Endothelial cell of umbilical vein (primary cell): ENCODE measurements at regions not wholly inside any gene's neighbourhood (a gene's known extent, or its start where the extent isn't known, plus 50 kb on each side); places are given as distances from the start of the nearest gene placed in this dataset.

Source experiments
- BruUV-seq: library from RNA; stranded (reverse); fragments of 400-500 nt; replicated peaks from 2 replicates; lab custom pipeline; 2021; lab: Mats Ljungman, UMichigan
- CTCF ChIA-PET: fragments of 300-600, 350-600 bp; sonication (Branson Sonifier 250); formaldehyde crosslinking; loops from one replicate; lab custom pipeline; 2021; ENCODE audit warnings: antibody characterized with exemption, inconsistent platforms; lab: Charles Lee
- POLR2A ChIA-PET: fragments of 300-600, 350-600 bp; sonication (Branson Sonifier 250); formaldehyde crosslinking; loops from one replicate; lab custom pipeline; 2021; ENCODE audit warnings: antibody characterized with exemption, inconsistent platforms; lab: Charles Lee
- DNase-seq: peaks from one replicate; pipeline ENCODE4 v3.0.0-alpha.2; 2011; ENCODE audit warnings: low read depth, low spot score
- FAIRE-seq: peaks from 2 replicates; lab custom pipeline; 2011; peaks lifted over from hg19 to GRCh38; lab: Jason Lieb, UNC
- H2AFZ ChIP-seq: 2 replicates; pipeline ENCODE4 v1.6.0; 2012; ENCODE audit warnings: low read depth, low read length, control low read depth, inconsistent platforms
- H3K27ac ChIP-seq: 2 replicates; pipeline ENCODE4 v1.5.1; 2011; ENCODE audit warnings: low read depth, mild to moderate bottlenecking, control low read depth, low read length, moderate library complexity; ENCODE audit not compliant: insufficient read depth
- H3K27me3 ChIP-seq, 2 experiments: 2 replicates each; pipeline versions ENCODE4 v1.6.0 to v1.6.1; 2011; ENCODE audit warnings: low read length in 2 of 2, mixed read lengths in 1 of 2; ENCODE audit not compliant: control insufficient read depth in 2 of 2, insufficient read depth in 2 of 2
- H3K36me3 ChIP-seq, 2 experiments: 2 replicates in 1 of 2; 3 replicates in 1 of 2; pipeline ENCODE4 v1.5.1; 2011; ENCODE audit warnings: low read length in 2 of 2, mild to moderate bottlenecking in 1 of 2, moderate library complexity in 1 of 2; ENCODE audit not compliant: control insufficient read depth in 2 of 2, insufficient read depth in 2 of 2; ENCODE audit errors: extremely low read depth in 1 of 2
- H3K4me1 ChIP-seq: 3 replicates; pipeline ENCODE4 v1.5.1; 2011; ENCODE audit warnings: mild to moderate bottlenecking, low read length; ENCODE audit not compliant: control insufficient read depth, insufficient read depth; ENCODE audit errors: extremely low read depth
- H3K4me2 ChIP-seq: 2 replicates; pipeline ENCODE4 v1.6.1; 2011; ENCODE audit warnings: low read length, control low read depth, mixed read lengths; ENCODE audit not compliant: insufficient read depth
- H3K4me3 ChIP-seq, 3 experiments: fragments of 200-600 bp in 1 of 3; sonication (generic), shearing (Covaris generic) in 1 of 3; replicated peaks in 1 of 3; 2 replicates each; pipeline ENCODE4 v1.5.1; 2011 to 2016; ENCODE audit warnings: control low read depth in 3 of 3, low read length in 3 of 3, mild to moderate bottlenecking in 2 of 3, inconsistent platforms in 1 of 3, low read depth in 1 of 3, moderate library complexity in 1 of 3; ENCODE audit not compliant: insufficient read depth in 1 of 3
- H3K79me2 ChIP-seq: 2 replicates; pipeline ENCODE4 v1.6.0; 2012; ENCODE audit warnings: low read length, inconsistent platforms; ENCODE audit not compliant: control insufficient read depth, insufficient read depth
- H3K9ac ChIP-seq: replicated peaks from 2 replicates; pipeline ENCODE3; 2011; ENCODE audit warnings: low read length, control low read depth; ENCODE audit not compliant: insufficient read depth; ENCODE audit errors: extremely low read depth
- H3K9me1 ChIP-seq: replicated peaks from 3 replicates; pipeline ENCODE4 v1.6.0; 2011; ENCODE audit warnings: mild to moderate bottlenecking, low read length; ENCODE audit not compliant: control insufficient read depth, insufficient read depth; ENCODE audit errors: extremely low read depth
- H3K9me3 ChIP-seq: replicated peaks from 2 replicates; pipeline ENCODE4 v1.5.1; 2012; ENCODE audit warnings: low read length, inconsistent platforms; ENCODE audit not compliant: control insufficient read depth, insufficient read depth
- H4K20me1 ChIP-seq: replicated peaks from 2 replicates; pipeline ENCODE3; 2011; ENCODE audit warnings: mild to moderate bottlenecking, low read length; ENCODE audit not compliant: control insufficient read depth, insufficient read depth; ENCODE audit errors: extremely low read depth
- CTCF ChIP-seq, 2 donors: IDR thresholded peaks; 1 replicate in 1 of 2; 2 replicates in 1 of 2; pipeline ENCODE4 v1.5.1; 2011; ENCODE audit warnings: low read length in 2 of 2, mild to moderate bottlenecking in 2 of 2, moderate library complexity in 2 of 2, control low read depth in 1 of 2, inconsistent platforms in 1 of 2, low read depth in 1 of 2; ENCODE audit not compliant: insufficient read depth in 1 of 2; ENCODE audit errors: extremely low read depth in 1 of 2
- EZH2 ChIP-seq: IDR thresholded peaks from 2 replicates; pipeline ENCODE4 v1.6.1; 2012; ENCODE audit warnings: borderline replicate concordance, low read depth, mild to moderate bottlenecking, moderate library complexity, low read length, inconsistent platforms; ENCODE audit not compliant: severe bottlenecking
- FOS ChIP-seq: IDR thresholded peaks from 2 replicates; pipeline ENCODE4 v1.6.1; 2011; ENCODE audit warnings: mild to moderate bottlenecking, low read length, moderate library complexity, borderline replicate concordance; ENCODE audit not compliant: insufficient read depth
- GATA2 ChIP-seq: IDR thresholded peaks from 2 replicates; pipeline ENCODE4 v1.7.0; 2011; ENCODE audit warnings: low read depth, mild to moderate bottlenecking, moderate library complexity, mixed read lengths, low read length; ENCODE audit not compliant: insufficient read length, insufficient read depth
- JUN ChIP-seq: IDR thresholded peaks from 2 replicates; pipeline ENCODE4 v1.6.1; 2011; ENCODE audit warnings: borderline replicate concordance, low read depth; ENCODE audit not compliant: insufficient read length, insufficient read depth
- MAX ChIP-seq: IDR thresholded peaks from 2 replicates; pipeline ENCODE4 v1.6.1; 2011; ENCODE audit not compliant: insufficient read depth, insufficient read length
- MYC ChIP-seq: IDR thresholded peaks from one replicate; pipeline ENCODE4 v1.6.1; 2011; ENCODE audit warnings: mild to moderate bottlenecking, low read depth, low read length
- POLR2A ChIP-seq: IDR thresholded peaks from 2 replicates; pipeline ENCODE4 v1.6.1; 2012; ENCODE audit warnings: low read depth, mild to moderate bottlenecking, control low read depth, low read length
- POLR2AphosphoS5 ChIP-seq: IDR thresholded peaks from 2 replicates; pipeline ENCODE4 v1.6.1; 2012; ENCODE audit warnings: low read depth, mild to moderate bottlenecking, control low read depth, low read length, moderate library complexity; ENCODE audit not compliant: insufficient read depth
- dilution Hi-C: fragments of 300-500 bp; cut with MboI; formaldehyde crosslinking; loops from one replicate; pipeline ENCODE4 v1.15.0; 2019; ENCODE audit warnings: low sequenced_read_pairs; ENCODE audit not compliant: extremely low pct_ligation_motif_present
- intact Hi-C: fragments of 100-400 bp; cut with micrococcal nuclease; formaldehyde crosslinking; loops from one replicate; pipeline ENCODE4 v1.10.0; 2022

GRCh38 chr7:46694058-46694457, 773.0 kb upstream of the IGFBP3 start:
- H3K9ac ChIP-seq, result no peak overlapping the region
- FAIRE-seq (no peak), DNase-seq (no peak)
- no peak overlapping the region for H3K27ac ChIP-seq
- no peaks in the 10 kb centered on the region for H3K36me3 ChIP-seq
- BruUV-seq, result no TSS peak
- ChIA-PET POLR2A (no interaction called here), CTCF (interaction anchor here (3.4 kb wide), 1 partner anchor 407 kb away, joined by 12 read pairs; no protein-coding TSS in a partner anchor)
- no peaks in the 10 kb centered on the region for H3K9me1 ChIP-seq
- no peak for TF ChIP-seq FOS
- TF ChIP-seq GATA2, result no peak
- no peak for TF ChIP-seq POLR2AphosphoS5
- no peak for TF ChIP-seq MAX
- no peak for TF ChIP-seq EZH2
- no peak for TF ChIP-seq MYC
- no peak for TF ChIP-seq JUN
- no peak for TF ChIP-seq CTCF (IDR thresholded peaks at IDR 0.05; ENCODE audit: extremely low read depth in 1 of 2, insufficient read depth in 1 of 2, low read depth in 1 of 2, low read length in 2 of 2)
- TF ChIP-seq POLR2A, result no peak
- H4K20me1 ChIP-seq, result no peaks in the 10 kb centered on the region
- dilution Hi-C loops (no loop called here), intact Hi-C loops (no loop called here)
- H3K9me3 ChIP-seq, result no peaks in the 10 kb centered on the region
- no peak overlapping the region for H3K4me2 ChIP-seq
- H3K79me2 ChIP-seq, result no peaks in the 10 kb centered on the region
- no peaks in the 10 kb centered on the region for H3K27me3 ChIP-seq
- no peak overlapping the region for H3K4me3 ChIP-seq
- H2AFZ ChIP-seq, result peak overlapping the region; percentile 30
- no peaks in the 10 kb centered on the region for H3K4me1 ChIP-seq
